Astrocyte (in vitro differentiated cells and primary cell): ENCODE measurements at regions not wholly inside any gene's neighbourhood (a gene's known extent, or its start where the extent isn't known, plus 50 kb on each side); places are given as distances from the start of the nearest gene placed in this dataset.

Experiments used
- EZH2 ChIP-seq: IDR thresholded peaks from 2 replicates; pipeline ENCODE4 v1.6.1; 2012; ENCODE audit warnings: mild to moderate bottlenecking, low read length, inconsistent platforms; ENCODE audit not compliant: insufficient read depth
- TF ChIP-seq, protein P1 (sequence below): IDR thresholded peaks from 2 replicates; pipeline ENCODE4 v1.5.1; 2011; ENCODE audit warnings: low read depth, mild to moderate bottlenecking, inconsistent platforms, low read length, moderate library complexity; ENCODE audit not compliant: insufficient read depth

DNA sequence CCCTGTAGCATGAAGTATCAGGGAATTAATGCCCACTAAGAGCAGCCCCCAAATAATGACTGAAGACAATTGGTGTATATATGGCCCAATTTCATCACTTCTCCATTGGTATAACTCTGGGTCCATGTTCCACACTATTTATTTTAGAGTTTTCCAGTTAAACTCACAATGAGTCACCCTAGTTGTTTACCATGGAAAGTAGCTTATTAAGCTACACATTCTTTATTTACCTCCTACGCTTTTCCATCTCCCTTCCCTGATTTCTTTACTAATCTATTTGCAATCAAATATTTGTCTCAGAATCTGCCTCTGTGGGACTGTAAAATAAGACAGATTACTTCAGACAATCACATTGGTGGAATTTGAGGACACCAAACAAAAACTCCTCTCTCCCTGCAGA lies 655.6 kb downstream of the SORCS1 start:
- TF ChIP-seq, protein P1, sequence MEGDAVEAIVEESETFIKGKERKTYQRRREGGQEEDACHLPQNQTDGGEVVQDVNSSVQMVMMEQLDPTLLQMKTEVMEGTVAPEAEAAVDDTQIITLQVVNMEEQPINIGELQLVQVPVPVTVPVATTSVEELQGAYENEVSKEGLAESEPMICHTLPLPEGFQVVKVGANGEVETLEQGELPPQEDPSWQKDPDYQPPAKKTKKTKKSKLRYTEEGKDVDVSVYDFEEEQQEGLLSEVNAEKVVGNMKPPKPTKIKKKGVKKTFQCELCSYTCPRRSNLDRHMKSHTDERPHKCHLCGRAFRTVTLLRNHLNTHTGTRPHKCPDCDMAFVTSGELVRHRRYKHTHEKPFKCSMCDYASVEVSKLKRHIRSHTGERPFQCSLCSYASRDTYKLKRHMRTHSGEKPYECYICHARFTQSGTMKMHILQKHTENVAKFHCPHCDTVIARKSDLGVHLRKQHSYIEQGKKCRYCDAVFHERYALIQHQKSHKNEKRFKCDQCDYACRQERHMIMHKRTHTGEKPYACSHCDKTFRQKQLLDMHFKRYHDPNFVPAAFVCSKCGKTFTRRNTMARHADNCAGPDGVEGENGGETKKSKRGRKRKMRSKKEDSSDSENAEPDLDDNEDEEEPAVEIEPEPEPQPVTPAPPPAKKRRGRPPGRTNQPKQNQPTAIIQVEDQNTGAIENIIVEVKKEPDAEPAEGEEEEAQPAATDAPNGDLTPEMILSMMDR, result no peak
- no peak for TF ChIP-seq EZH2
